ENCODE measurements at regions not wholly inside any gene's neighbourhood (a gene's known extent, or its start where the extent isn't known, plus 50 kb on each side); places are given as distances from the start of the nearest gene placed in this dataset.

DNA sequence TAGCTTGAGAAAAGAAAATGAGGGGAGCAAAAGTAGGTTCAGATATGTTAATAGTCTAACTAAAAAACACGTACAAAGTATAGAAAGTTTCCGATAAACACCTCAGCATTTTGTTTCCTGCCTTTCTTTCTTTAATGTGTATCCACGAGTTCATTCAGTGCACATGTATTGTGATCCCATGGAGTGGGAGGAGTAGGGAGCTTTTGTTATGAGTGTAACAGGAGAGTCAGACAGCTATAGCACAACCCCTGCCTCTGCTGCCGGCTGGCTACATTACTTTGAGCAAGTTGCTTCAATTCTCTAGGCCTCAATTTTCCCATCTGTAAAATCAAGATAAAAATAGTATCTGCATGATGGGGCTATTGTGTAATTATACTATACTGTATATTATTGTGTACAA is 249.2 kb upstream of the FIGN start:
- no peak overlapping the region for H3K4me2 ChIP-seq
- H4K20me1 ChIP-seq (ENCODE audit: insufficient read depth), result no peaks in the 10 kb centered on the region
- H3K27ac ChIP-seq (ENCODE audit: low read depth in 2 of 2, low read length in 1 of 2), result no peak overlapping the region
- no peak for TF ChIP-seq GATA2 (CRISPR knock-in tag; IDR thresholded peaks at IDR 0.05)
- TF ChIP-seq, protein P1, sequence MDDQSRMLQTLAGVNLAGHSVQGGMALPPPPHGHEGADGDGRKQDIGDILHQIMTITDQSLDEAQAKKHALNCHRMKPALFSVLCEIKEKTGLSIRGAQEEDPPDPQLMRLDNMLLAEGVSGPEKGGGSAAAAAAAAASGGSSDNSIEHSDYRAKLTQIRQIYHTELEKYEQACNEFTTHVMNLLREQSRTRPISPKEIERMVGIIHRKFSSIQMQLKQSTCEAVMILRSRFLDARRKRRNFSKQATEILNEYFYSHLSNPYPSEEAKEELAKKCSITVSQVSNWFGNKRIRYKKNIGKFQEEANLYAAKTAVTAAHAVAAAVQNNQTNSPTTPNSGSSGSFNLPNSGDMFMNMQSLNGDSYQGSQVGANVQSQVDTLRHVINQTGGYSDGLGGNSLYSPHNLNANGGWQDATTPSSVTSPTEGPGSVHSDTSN (IDR thresholded peaks at IDR 0.05), result no peak
- no peak for TF ChIP-seq MAX (IDR thresholded peaks at IDR 0.05; ENCODE audit: low read depth)
- no peak for TF ChIP-seq MXI1 (IDR thresholded peaks at IDR 0.05; ENCODE audit: low read depth, low read length)
- no peak for TF ChIP-seq MEF2A (IDR thresholded peaks at IDR 0.05; ENCODE audit: borderline replicate concordance, low read depth)
- TF ChIP-seq TAF1 (IDR thresholded peaks at IDR 0.05; ENCODE audit: borderline replicate concordance, low read depth, low read length), result no peak
- no peak for TF ChIP-seq JUND (IDR thresholded peaks at IDR 0.05)
- TF ChIP-seq RXRA (IDR thresholded peaks at IDR 0.05; ENCODE audit: borderline replicate concordance, low read depth), result no peak
- TF ChIP-seq, protein P2, sequence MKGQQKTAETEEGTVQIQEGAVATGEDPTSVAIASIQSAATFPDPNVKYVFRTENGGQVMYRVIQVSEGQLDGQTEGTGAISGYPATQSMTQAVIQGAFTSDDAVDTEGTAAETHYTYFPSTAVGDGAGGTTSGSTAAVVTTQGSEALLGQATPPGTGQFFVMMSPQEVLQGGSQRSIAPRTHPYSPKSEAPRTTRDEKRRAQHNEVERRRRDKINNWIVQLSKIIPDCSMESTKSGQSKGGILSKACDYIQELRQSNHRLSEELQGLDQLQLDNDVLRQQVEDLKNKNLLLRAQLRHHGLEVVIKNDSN (IDR thresholded peaks at IDR 0.05; ENCODE audit: borderline replicate concordance, low read depth), result no peak
- TF ChIP-seq FOXJ3 (CRISPR knock-in tag; IDR thresholded peaks at IDR 0.05), result no peak
- TF ChIP-seq, protein P3, sequence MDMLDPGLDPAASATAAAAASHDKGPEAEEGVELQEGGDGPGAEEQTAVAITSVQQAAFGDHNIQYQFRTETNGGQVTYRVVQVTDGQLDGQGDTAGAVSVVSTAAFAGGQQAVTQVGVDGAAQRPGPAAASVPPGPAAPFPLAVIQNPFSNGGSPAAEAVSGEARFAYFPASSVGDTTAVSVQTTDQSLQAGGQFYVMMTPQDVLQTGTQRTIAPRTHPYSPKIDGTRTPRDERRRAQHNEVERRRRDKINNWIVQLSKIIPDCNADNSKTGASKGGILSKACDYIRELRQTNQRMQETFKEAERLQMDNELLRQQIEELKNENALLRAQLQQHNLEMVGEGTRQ (IDR thresholded peaks at IDR 0.05; ENCODE audit: borderline replicate concordance, low read depth, low read length), result no peak
- no peak for TF ChIP-seq RAD21 (IDR thresholded peaks at IDR 0.05; ENCODE audit: low read length)
- TF ChIP-seq NRF1 (IDR thresholded peaks at IDR 0.05; ENCODE audit: low read depth, low read length), result no peak
- TF ChIP-seq ZBTB33 (IDR thresholded peaks at IDR 0.05; ENCODE audit: borderline replicate concordance, low read depth), result no peak
- no peak for TF ChIP-seq EZH2phosphoT487 (IDR thresholded peaks at IDR 0.05; ENCODE audit: borderline replicate concordance, low read depth)
- no peak for TF ChIP-seq EP300 (IDR thresholded peaks at IDR 0.05; ENCODE audit: borderline replicate concordance in 1 of 2, low read depth in 1 of 2, low read length in 1 of 2)
- TF ChIP-seq ELF1 (IDR thresholded peaks at IDR 0.05), result no peak
- no peak for TF ChIP-seq SIN3A (IDR thresholded peaks at IDR 0.05; ENCODE audit: borderline replicate concordance, low read depth, low read length)
- H2AFZ ChIP-seq (ENCODE audit: low read depth), result no peak overlapping the region
- 71% methylated on average over 4 of the region's 4 CpGs for WGBS (ENCODE audit: low lambda C conversion rate)
- no peaks in the 10 kb centered on the region for H3K79me2 ChIP-seq (ENCODE audit: insufficient read depth)
- CTCF ChIA-PET, result interaction anchor here (1.3 kb wide), 2 partner anchors 10 to 19 kb away, joined by 3 to 4 read pairs; no protein-coding TSS in a partner anchor
- no peaks in the 10 kb centered on the region for H3K27me3 ChIP-seq (ENCODE audit: insufficient read depth)
- no peaks in the 10 kb centered on the region for H3K4me1 ChIP-seq (ENCODE audit: control insufficient read depth in 1 of 2, insufficient read depth in 2 of 2, low read depth in 1 of 2, low read length in 1 of 2)
- POLR2A ChIA-PET, result no interaction called here
- no peaks in the 10 kb centered on the region for H3K9me2 ChIP-seq
- no peaks in the 10 kb centered on the region for H3K9me3 ChIP-seq
- no peaks in the 10 kb centered on the region for H3K36me3 ChIP-seq (replicated peaks in 1 of 2; ENCODE audit: control insufficient read depth in 1 of 2, insufficient read depth in 2 of 2, low read length in 1 of 2)
- H3K9ac ChIP-seq, result no peak overlapping the region
- no peaks in the 10 kb centered on the region for H3F3A ChIP-seq (replicated peaks; ENCODE audit: insufficient read depth)
- H3K4me3 ChIP-seq (ENCODE audit: low read depth in 2 of 2, low read length in 1 of 2), result no peak overlapping the region
- DNase-seq, result no peak

All from SK-N-SH (cell line).